GM18498 (cell line): ENCODE measurements at regions not wholly inside any gene's neighbourhood (a gene's known extent, or its start where the extent isn't known, plus 50 kb on each side); places are given as distances from the start of the nearest gene placed in this dataset.
A peak's percentile ranks its signal among the peaks of the same experiment; 100 is the strongest.
"Not testable (repeated sequence)": the region's sequence is repeated elsewhere in the genome, so short reads cannot be mapped to it uniquely, and the experiment has no call there.

ENCODE experiments used
- ATAC-seq: cut with Tn5 transposase; IDR thresholded peaks from one replicate; pipeline ENCODE4 v1.9.1; 2021; ENCODE audit warnings: mild to moderate bottlenecking, moderate library complexity; ENCODE audit not compliant: unreplicated experiment

GRCh38 chr12:92436856-92437255 is 265.9 kb upstream of the PLEKHG7 start:
- ATAC-seq: no peak

GRCh38 chr12:92434607-92435025 is 268.2 kb upstream of the PLEKHG7 start:
- ATAC-seq: no peak

GRCh38 chr12:92432724-92433441 is 269.9 kb upstream of the PLEKHG7 start:
- peak; percentile 68 for ATAC-seq

GRCh38 chr12:92431146-92431545 is 271.6 kb upstream of the PLEKHG7 start:
- ATAC-seq: peak; percentile 64

GRCh38 chr12:92426332-92426731 is 276.5 kb upstream of the PLEKHG7 start:
- no peak for ATAC-seq

- no peak for ATAC-seq
Measured at GRCh38 chr12:92425165-92425564, 277.6 kb upstream of the PLEKHG7 start.

- no peak for ATAC-seq
Measured at GRCh38 chr12:92424338-92424737, 278.5 kb upstream of the PLEKHG7 start.

- ATAC-seq: no peak
Measured at GRCh38 chr12:92421701-92422100, 276.1 kb upstream of the BTG1 start.

GRCh38 chr12:92421042-92421441 is 275.4 kb upstream of the BTG1 start:
- ATAC-seq: no peak

- no peak for ATAC-seq
Measured at GRCh38 chr12:92419201-92419600, 273.6 kb upstream of the BTG1 start.

GRCh38 chr12:92418381-92418780 is 272.7 kb upstream of the BTG1 start:
- ATAC-seq: no peak

- ATAC-seq: no peak
Measured at GRCh38 chr12:92417373-92417772, 271.7 kb upstream of the BTG1 start.

GRCh38 chr12:92416385-92416812 is 270.8 kb upstream of the BTG1 start:
- ATAC-seq: no peak

- no peak for ATAC-seq
Measured at GRCh38 chr12:92414170-92415070, 268.8 kb upstream of the BTG1 start.

- no peak for ATAC-seq
Measured at GRCh38 chr12:92413286-92413685, 267.6 kb upstream of the BTG1 start.

GRCh38 chr12:92412856-92413255 is 267.2 kb upstream of the BTG1 start:
- no peak for ATAC-seq

- ATAC-seq: no peak
Measured at GRCh38 chr12:92411687-92412086, 266.0 kb upstream of the BTG1 start.

GRCh38 chr12:92408072-92408900 is 262.6 kb upstream of the BTG1 start:
- no peak for ATAC-seq

GRCh38 chr12:92406404-92407070 is 260.9 kb upstream of the BTG1 start:
- not testable (repeated sequence) for ATAC-seq

GRCh38 chr12:92405801-92406251 is 260.2 kb upstream of the BTG1 start:
- ATAC-seq: not testable (repeated sequence)
